NB4 (cell line): ENCODE measurements at regions not wholly inside any gene's neighbourhood (a gene's known extent, or its start where the extent isn't known, plus 50 kb on each side); places are given as distances from the start of the nearest gene placed in this dataset.
A peak's percentile ranks its signal among the peaks of the same experiment; 100 is the strongest.

Source experiments
- DNase-seq: peaks from one replicate; pipeline ENCODE4 v3.0.0; 2010; ENCODE audit warnings: low read depth
- H3K4me3 ChIP-seq: one replicate; pipeline ENCODE4 v1.5.1; 2011; ENCODE audit warnings: mild to moderate bottlenecking, low read depth, low read length, moderate library complexity
- MYC ChIP-seq: IDR thresholded peaks from 2 replicates; pipeline ENCODE4 v1.6.1; 2011; ENCODE audit warnings: low read depth, low read length
- POLR2A ChIP-seq: IDR thresholded peaks from 2 replicates; pipeline ENCODE4 v1.6.1; 2011; ENCODE audit warnings: mild to moderate bottlenecking; ENCODE audit not compliant: insufficient read length; ENCODE audit errors: extremely low read depth
- TF ChIP-seq, protein P1 (sequence below): IDR thresholded peaks from 2 replicates; pipeline ENCODE4 v1.6.1; 2011; ENCODE audit warnings: low read depth, low read length
- TF ChIP-seq, protein P2 (sequence below): IDR thresholded peaks from one replicate; pipeline ENCODE4 v1.5.1; 2012; ENCODE audit warnings: low read depth, low read length

DNA sequence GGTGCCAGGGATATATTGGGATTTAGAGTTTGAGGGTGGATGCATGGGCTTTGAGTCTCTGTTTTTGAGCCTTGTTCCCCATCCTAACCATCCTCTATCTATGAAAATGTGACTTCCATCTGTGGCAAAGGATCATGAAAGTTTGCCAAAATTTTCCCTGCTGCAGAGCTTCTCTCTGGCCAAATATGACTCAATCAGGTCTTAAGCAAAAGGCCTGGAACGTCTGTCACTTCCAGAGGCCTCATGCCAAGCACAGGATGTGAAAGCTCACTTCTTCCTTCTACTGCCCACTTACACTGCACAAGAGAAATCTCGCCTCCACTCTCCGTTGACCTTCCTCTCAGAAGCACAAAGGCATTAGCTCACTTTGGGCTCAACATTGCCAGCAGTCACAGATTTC, 696.9 kb upstream of the NRP1 start:
- no peak overlapping the region for H3K4me3 ChIP-seq
- no peak for DNase-seq
- TF ChIP-seq, protein P1, sequence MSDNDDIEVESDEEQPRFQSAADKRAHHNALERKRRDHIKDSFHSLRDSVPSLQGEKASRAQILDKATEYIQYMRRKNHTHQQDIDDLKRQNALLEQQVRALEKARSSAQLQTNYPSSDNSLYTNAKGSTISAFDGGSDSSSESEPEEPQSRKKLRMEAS = no peak
- TF ChIP-seq MYC (no peak), POLR2A (no peak)
- TF ChIP-seq, protein P2, sequence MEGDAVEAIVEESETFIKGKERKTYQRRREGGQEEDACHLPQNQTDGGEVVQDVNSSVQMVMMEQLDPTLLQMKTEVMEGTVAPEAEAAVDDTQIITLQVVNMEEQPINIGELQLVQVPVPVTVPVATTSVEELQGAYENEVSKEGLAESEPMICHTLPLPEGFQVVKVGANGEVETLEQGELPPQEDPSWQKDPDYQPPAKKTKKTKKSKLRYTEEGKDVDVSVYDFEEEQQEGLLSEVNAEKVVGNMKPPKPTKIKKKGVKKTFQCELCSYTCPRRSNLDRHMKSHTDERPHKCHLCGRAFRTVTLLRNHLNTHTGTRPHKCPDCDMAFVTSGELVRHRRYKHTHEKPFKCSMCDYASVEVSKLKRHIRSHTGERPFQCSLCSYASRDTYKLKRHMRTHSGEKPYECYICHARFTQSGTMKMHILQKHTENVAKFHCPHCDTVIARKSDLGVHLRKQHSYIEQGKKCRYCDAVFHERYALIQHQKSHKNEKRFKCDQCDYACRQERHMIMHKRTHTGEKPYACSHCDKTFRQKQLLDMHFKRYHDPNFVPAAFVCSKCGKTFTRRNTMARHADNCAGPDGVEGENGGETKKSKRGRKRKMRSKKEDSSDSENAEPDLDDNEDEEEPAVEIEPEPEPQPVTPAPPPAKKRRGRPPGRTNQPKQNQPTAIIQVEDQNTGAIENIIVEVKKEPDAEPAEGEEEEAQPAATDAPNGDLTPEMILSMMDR = no peak

DNA sequence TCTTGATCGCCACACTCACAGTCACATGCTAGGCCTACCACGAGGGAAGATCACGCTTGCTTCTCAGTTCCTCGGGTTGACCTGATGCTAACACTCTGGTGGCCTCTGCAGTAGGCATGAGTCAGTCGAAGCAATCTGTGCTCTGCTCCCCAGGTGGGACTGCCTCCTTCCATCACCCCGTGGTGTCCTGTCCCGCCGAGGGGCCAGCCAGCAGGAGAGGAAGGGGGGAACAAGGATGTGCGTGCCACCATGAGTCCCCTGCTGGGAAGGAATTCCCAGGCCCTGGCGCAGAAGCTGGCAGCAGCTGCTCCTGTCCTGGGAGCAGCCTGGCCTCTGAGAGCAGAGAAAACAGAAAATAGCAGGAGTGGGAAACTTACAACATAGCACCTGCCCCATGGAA, 695.0 kb upstream of the NRP1 start:
- H3K4me3 ChIP-seq = no peak overlapping the region
- DNase-seq = no peak
- TF ChIP-seq, protein P2 = no peak
- TF ChIP-seq, protein P1 = no peak

DNA sequence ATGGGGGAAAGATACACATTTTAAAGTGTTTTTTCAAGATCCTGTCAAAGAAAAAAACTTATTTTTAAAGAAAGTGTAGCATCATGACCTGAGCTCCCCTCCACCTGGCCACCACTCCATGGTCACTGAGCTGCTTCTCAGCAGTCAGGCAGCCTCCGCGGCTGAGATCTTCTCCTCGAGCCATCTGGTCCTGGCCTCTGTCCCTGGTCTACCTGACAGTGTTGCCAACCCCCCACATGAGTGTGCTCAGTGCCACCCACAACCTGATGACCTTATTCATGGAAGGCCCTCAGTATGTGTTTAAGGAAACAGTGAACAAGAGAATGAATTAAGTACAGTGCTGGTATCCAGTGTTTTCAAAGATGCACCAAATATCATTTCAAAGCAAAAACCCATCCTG, 694.5 kb upstream of the NRP1 start:
- TF ChIP-seq, protein P2 = no peak
- TF ChIP-seq, protein P1 = no peak
- TF ChIP-seq POLR2A = no peak
- no peak for TF ChIP-seq MYC
- no peak overlapping the region for H3K4me3 ChIP-seq
- DNase-seq = no peak

DNA sequence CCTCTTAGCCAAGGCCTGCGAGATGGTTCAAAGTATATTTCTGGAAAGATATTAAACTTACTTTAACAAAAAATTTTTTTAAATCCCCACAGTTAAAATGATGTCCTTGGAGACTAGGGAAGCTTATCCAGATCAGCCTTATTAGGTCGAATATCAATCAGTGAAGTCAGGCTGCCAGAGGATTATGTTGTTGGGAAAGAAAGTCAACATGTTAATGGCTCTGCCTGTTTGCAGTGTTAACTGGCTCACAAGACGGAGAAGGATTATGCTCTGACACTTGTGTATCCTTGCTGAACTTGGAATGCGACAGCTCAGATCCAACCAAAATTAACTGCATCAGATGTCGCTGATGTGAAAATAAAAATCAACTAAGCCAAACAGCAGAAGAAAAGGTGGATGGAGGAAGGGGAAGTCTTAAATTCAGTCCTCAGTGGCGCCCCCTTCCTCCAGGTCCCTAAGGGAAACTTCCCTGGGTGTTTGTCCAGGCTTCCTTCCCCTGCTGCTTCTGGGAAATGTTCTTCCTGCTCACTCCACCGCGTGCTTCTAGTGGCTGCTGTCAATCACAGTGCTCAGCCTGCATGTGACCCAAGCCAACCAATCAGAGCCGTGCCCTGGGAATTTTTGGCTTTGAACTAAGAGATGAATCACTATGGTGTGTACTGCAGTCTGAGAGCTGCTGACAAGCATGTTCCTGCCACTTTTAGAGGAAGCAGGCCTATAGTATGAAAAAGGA, 690.4 kb upstream of the NRP1 start:
- peak; percentile 2 for DNase-seq
- TF ChIP-seq POLR2A = no peak
- TF ChIP-seq, protein P2 = no peak
- TF ChIP-seq MYC = no peak
- no peak overlapping the region for H3K4me3 ChIP-seq

DNA sequence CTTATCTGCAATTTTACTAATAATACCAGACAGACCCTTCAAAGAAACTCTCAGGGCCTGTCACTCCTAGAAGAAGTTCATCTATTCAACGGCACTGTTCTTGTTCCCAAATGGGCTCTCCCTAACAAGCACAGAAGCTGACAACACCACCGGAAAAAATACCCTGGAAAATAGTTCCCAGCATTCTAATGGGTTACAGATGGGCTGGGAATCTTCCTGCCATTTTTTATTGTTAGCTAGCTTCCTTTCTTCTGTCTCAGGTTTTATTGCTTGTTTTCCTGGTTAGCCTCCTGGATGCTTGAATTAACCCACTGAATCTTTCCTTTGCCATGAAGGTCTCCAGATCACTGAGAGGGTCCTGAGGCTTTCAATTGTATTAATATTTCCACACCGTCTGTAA, 689.8 kb upstream of the NRP1 start:
- H3K4me3 ChIP-seq = no peak overlapping the region
- TF ChIP-seq, protein P1 = no peak
- TF ChIP-seq, protein P2 = no peak
- TF ChIP-seq POLR2A = no peak
- TF ChIP-seq MYC = no peak
- no peak for DNase-seq

DNA sequence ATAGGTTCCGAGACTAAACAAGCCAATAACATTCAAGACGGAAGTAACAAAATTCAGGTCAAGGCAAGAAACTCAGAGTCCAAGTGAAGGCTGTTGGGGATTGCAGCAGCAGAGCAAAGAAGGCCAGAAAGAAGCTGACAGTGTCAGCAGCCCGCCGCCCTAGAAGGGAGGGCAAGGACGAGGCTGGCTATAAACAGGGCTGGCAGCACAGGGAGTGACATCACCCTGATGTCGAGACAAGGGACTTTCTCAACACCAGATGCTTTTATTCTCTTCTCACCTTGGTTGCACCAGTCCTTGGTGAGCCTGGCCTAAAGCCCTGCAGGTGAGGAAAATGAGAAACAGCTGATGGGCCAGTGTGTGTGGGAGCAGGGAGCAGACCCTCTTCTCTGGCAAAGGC, 687.7 kb upstream of the NRP1 start:
- no peak overlapping the region for H3K4me3 ChIP-seq
- TF ChIP-seq, protein P2 = no peak
- TF ChIP-seq, protein P1 = no peak
- TF ChIP-seq MYC = no peak
- TF ChIP-seq POLR2A = no peak

More for the DNA sequence above, 687.7 kb upstream of the NRP1 start:
- DNase-seq = no peak
